OCI-LY3 (cell line): ENCODE measurements at regions not wholly inside any gene's neighbourhood (a gene's known extent, or its start where the extent isn't known, plus 50 kb on each side); places are given as distances from the start of the nearest gene placed in this dataset.

ENCODE experiments used
- CTCF ChIP-seq: fragments of 200-600, 300-600 bp; sonication (generic); IDR thresholded peaks from 2 replicates; pipeline ENCODE4 v1.5.1; 2014; ENCODE audit warnings: antibody characterized with exemption, low read length, low read depth
- EZH2phosphoT487 ChIP-seq: fragments of 200-600 bp; shearing (Covaris generic); IDR thresholded peaks from 2 replicates; pipeline ENCODE4 v1.6.1; 2018; ENCODE audit warnings: antibody characterized with exemption, mixed run types, low read depth

GRCh38 chr2:7588295-7588694 lies 671.1 kb downstream of the RNF144A start:
- TF ChIP-seq CTCF (no peak), EZH2phosphoT487 (no peak)
